ENCODE measurements at regions not wholly inside any gene's neighbourhood (a gene's known extent, or its start where the extent isn't known, plus 50 kb on each side); places are given as distances from the start of the nearest gene placed in this dataset.

- TF ChIP-seq GATA3 (IDR thresholded peaks at IDR 0.05; ENCODE audit: low read depth, low read length) (no peak), GATA2 (IDR thresholded peaks at IDR 0.05; ENCODE audit: low read depth, low read length) (no peak)
These were observed 169.1 kb upstream of the TBX3 start for GRCh38 chr12:114852976-114853529.
